Adipocyte (in vitro differentiated cells): ENCODE measurements at regions not wholly inside any gene's neighbourhood (a gene's known extent, or its start where the extent isn't known, plus 50 kb on each side); places are given as distances from the start of the nearest gene placed in this dataset.

Experiments
- DNase-seq: peaks from one replicate; pipeline ENCODE4 v3.0.0-alpha.2; 2015; ENCODE audit warnings: low read depth
- H3K27me3 ChIP-seq: replicated peaks from 2 replicates; pipeline ENCODE4 v1.7.0; 2013; ENCODE audit warnings: mild to moderate bottlenecking, low read length, moderate library complexity; ENCODE audit not compliant: control insufficient read depth, insufficient read depth
- H3K36me3 ChIP-seq: 2 replicates; pipeline ENCODE4 v1.7.0; 2013; ENCODE audit warnings: low read length, mild to moderate bottlenecking, moderate library complexity; ENCODE audit not compliant: control insufficient read depth, insufficient read depth, severe bottlenecking
- H3K4me1 ChIP-seq: 2 replicates; pipeline ENCODE4 v1.7.0; 2013; ENCODE audit warnings: mild to moderate bottlenecking, low read length, moderate library complexity; ENCODE audit not compliant: control insufficient read depth, insufficient read depth
- H3K4me3 ChIP-seq: 2 replicates; pipeline ENCODE4 v1.7.0; 2013; ENCODE audit warnings: mild to moderate bottlenecking, low read length, moderate library complexity
- H3K9ac ChIP-seq: 2 replicates; pipeline ENCODE4 v1.7.0; 2013; ENCODE audit warnings: mild to moderate bottlenecking, low read length, moderate library complexity
- H3K9me3 ChIP-seq: 2 replicates; pipeline ENCODE4 v1.7.0; 2013; ENCODE audit warnings: mild to moderate bottlenecking, low read length, moderate library complexity; ENCODE audit not compliant: control insufficient read depth

DNA sequence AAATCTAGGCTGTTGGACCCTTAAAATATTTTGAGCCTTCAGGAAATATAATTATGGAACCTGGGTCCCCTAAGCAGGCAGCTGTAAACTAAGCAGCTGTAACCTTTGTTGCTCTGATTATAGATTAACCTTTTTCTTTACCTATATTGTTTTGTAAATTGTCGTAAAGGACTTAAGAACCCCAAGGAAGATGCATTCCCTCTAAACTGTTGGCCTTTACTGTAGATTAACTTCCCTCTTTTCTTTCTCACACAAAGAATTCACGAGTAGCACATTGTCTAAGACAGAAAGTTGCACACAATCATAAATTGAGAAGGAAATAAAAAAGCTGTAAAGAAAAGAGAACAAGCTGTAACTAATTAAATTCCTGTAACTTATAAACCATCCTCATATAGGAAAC lies 877.3 kb downstream of the ROBO2 start:
- H3K4me3 ChIP-seq: no peak overlapping the region
- H3K9me3 ChIP-seq: peaks cover 8% of the 10 kb centered on the region
- H3K9ac ChIP-seq: no peak overlapping the region
- no peaks in the 10 kb centered on the region for H3K27me3 ChIP-seq
- no peaks in the 10 kb centered on the region for H3K4me1 ChIP-seq
- DNase-seq: no peak
- no peaks in the 10 kb centered on the region for H3K36me3 ChIP-seq

DNA sequence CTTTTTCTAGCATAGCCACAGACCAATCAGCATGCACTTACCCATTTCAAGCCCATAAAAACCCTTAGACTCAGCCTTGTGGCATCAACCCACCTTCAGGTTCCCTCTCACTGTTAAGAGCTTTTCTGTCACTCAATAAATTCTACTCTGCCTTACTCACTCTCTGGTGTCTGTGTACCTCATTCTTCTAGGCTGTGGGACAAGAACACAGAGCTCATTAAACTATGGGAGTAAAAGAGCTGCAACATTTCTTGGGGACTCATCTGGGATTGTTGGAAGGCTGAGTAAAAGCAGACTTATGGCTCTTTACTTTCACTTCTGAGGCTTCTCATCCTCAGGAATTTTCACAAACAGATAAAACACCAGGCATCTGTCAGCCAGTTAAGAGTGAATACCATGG lies 879.3 kb downstream of the ROBO2 start:
- Histone ChIP-seq H3K9me3 (peaks cover 8% of the 10 kb centered on the region), H3K4me3 (no peak overlapping the region), H3K9ac (no peak overlapping the region), H3K4me1 (no peaks in the 10 kb centered on the region), H3K27me3 (no peaks in the 10 kb centered on the region), H3K36me3 (no peaks in the 10 kb centered on the region)
- no peak for DNase-seq

DNA sequence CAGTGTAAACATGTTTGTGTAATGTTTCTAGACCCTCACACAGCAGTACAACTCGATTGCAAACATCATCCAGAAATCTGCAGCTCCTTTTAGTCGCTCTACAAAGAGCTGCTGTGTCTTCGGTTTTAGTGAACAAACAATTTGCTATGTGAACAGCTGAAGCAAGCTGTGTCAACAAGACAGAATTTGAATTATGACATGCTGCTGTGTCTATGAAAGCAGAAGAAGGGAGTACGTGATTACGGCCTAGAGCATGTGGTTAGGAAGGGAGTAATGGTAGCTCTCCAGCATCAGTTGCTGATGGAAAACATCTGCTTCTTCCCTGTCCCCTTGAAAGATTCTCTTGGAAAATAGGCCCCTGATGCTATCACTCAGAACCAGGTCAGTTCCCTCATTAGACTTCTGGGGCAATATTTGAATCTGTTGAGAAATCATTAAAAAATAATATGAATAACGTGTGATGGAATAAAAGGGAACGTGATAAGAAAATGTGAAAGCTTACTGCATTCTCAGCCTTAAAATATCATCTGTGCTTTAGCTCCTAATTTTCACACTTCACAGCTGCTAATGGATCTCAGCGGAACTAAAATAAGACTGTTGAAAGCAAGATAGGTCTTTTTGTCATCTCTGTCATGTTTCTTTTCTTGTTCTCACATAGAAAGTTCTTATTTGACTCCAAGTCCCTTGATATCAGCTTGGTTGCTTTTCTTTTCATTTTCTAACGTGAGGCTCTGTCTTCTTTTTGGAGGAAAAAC lies 891.5 kb downstream of the ROBO2 start:
- Histone ChIP-seq H3K4me1 (no peaks in the 10 kb centered on the region), H3K36me3 (no peaks in the 10 kb centered on the region), H3K27me3 (no peaks in the 10 kb centered on the region), H3K9me3 (no peaks in the 10 kb centered on the region), H3K9ac (no peak overlapping the region), H3K4me3 (no peak overlapping the region)
- DNase-seq: peak; percentile 12

DNA sequence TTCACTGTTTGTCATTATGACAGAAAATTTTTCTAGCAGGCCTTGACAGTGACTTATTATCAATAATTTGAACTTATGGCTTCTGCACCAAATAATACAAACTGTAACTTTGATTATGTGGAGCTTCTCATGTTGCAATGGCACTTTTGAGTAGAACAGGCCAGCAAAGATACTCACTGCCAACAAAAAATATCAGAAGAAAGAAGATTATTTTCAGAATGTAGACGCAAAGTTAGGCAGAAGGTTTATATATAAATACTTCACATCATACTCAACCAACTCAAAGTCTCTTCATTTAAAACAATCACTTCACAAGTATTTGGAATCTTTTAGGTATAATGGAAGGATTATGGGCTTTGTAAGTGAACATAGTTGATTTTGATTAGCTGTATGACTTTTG lies 893.0 kb downstream of the ROBO2 start:
- H3K4me3 ChIP-seq: no peak overlapping the region
- H3K27me3 ChIP-seq: no peaks in the 10 kb centered on the region
- no peaks in the 10 kb centered on the region for H3K36me3 ChIP-seq
- DNase-seq: no peak
- no peaks in the 10 kb centered on the region for H3K4me1 ChIP-seq
- H3K9me3 ChIP-seq: no peaks in the 10 kb centered on the region
- no peak overlapping the region for H3K9ac ChIP-seq

DNA sequence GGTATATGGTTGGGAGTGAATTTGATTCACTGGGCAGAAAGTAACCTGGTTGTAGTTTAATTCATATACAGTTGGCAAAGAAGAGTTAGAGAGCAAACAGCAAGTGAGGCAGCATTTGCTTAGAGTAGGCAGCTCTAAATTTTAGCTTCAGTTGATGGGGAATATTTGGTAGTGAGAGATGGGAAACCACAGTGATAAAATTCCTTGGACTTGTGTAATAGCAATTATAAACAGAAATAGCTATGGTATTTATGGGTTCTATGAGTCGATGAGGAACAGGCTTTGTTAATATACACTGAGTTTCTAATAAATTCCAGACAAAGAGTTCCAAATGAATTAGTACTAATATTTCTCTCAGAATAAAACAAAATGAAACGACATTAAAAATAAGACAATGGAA lies 894.0 kb downstream of the ROBO2 start:
- Histone ChIP-seq H3K4me1 (no peaks in the 10 kb centered on the region), H3K36me3 (no peaks in the 10 kb centered on the region), H3K9ac (no peak overlapping the region), H3K27me3 (no peaks in the 10 kb centered on the region), H3K4me3 (no peak overlapping the region), H3K9me3 (no peaks in the 10 kb centered on the region)
- no peak for DNase-seq

DNA sequence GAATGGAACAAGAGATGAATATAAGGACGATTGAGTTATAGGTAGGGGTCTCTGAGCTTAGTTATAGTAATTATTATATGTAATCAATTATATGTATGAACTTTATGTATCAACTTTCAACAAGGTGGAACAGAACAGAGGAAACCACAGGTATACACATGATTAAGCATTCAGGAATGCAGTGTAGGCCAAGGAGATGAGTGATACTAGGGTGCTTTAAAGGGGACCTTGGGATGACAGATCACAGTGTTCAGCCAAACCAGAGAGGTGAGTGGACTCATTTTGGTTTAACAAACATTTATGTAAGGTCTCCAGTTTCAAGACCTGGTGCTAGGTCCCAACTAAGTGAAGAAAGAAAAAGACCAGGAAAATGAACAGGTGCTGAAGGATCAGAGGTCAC lies 895.5 kb downstream of the ROBO2 start:
- Histone ChIP-seq H3K4me3 (no peak overlapping the region), H3K9ac (no peak overlapping the region), H3K36me3 (no peaks in the 10 kb centered on the region), H3K4me1 (no peaks in the 10 kb centered on the region), H3K9me3 (no peaks in the 10 kb centered on the region), H3K27me3 (no peaks in the 10 kb centered on the region)
- DNase-seq: no peak

DNA sequence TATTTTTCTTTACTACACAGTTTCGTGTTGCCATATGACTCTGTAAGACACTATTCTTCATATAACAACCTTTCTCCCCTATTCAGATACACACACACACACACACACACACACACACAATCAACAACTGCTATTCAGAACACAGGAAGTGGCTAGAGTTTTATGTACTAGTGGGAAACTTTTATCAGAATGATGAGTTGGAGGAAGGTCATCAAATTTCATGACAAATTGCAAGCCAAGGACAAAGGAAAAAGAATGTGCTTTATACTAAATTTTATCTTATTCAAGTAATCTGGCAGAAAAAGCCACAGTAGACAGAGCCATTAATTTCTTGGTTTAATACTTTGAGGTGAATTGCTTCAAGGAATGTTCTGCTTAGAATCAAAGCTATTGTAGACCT lies 899.8 kb downstream of the ROBO2 start:
- H3K4me3 ChIP-seq: no peak overlapping the region
- no peaks in the 10 kb centered on the region for H3K4me1 ChIP-seq
- no peak overlapping the region for H3K9ac ChIP-seq
- H3K9me3 ChIP-seq: no peaks in the 10 kb centered on the region
- H3K27me3 ChIP-seq: no peaks in the 10 kb centered on the region
- DNase-seq: no peak
- no peaks in the 10 kb centered on the region for H3K36me3 ChIP-seq

DNA sequence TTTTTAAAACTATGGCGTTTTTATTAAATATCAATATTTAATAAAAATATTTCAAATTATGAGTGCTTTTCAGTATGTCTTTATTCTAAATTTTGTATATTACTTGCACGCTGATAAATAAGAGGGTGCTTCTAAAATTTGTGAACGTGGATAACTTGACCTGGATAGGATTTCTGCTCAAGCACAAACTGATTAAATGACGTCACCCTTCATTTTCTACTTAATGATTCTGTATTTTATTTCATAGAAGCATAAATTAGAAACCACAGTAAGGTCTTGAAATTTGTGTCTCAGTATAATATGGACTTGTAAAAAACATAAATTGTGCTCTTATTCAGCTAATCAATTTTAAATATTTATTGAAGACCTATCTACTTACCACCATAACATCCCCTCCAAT lies 903.7 kb downstream of the ROBO2 start:
- Histone ChIP-seq H3K4me3 (no peak overlapping the region), H3K9me3 (no peaks in the 10 kb centered on the region), H3K9ac (no peak overlapping the region), H3K36me3 (no peaks in the 10 kb centered on the region), H3K27me3 (no peaks in the 10 kb centered on the region), H3K4me1 (no peaks in the 10 kb centered on the region)
- DNase-seq: no peak

DNA sequence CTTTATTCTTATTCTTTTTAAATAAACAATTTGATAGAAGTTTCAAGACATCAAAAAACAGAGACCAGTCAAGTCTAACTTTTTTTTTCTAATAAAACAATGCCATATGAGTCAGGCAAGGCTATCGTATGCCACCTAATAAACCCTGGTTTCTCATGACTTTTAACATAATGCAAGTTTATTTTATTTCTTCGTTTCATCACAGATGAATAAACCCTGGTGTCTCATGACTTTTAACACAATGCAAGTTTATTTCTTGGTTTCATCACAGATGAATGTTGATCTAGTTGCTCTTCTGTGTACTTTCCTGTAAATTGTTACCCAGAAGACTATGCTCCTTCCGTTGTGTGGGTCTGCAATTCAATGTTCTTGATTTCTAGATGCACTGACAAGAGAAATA lies 905.4 kb downstream of the ROBO2 start:
- H3K4me1 ChIP-seq: no peaks in the 10 kb centered on the region
- H3K4me3 ChIP-seq: no peak overlapping the region
- H3K9me3 ChIP-seq: no peaks in the 10 kb centered on the region
- no peak for DNase-seq
- no peaks in the 10 kb centered on the region for H3K36me3 ChIP-seq
- no peak overlapping the region for H3K9ac ChIP-seq
- H3K27me3 ChIP-seq: no peaks in the 10 kb centered on the region

DNA sequence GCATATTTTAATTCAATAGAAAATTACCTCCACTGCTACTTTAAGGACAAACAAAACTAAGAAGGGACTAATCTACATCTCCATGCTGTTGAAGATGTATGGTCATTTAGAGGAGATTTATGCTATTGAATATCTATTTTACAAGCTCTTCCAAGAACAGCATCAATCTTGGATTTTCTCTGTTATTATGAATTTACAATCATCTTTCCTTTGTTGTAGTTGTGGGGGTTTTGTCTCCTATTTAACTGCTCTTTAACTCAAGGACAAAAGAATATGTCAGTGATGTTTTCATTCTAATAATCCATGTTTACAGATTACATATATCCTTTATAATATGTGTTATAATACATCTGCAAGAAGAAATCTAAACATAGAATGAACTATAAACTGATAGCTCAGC lies 907.8 kb downstream of the ROBO2 start:
- Histone ChIP-seq H3K4me1 (no peaks in the 10 kb centered on the region), H3K36me3 (no peaks in the 10 kb centered on the region), H3K9ac (no peak overlapping the region), H3K9me3 (no peaks in the 10 kb centered on the region), H3K4me3 (no peak overlapping the region), H3K27me3 (no peaks in the 10 kb centered on the region)
- no peak for DNase-seq

DNA sequence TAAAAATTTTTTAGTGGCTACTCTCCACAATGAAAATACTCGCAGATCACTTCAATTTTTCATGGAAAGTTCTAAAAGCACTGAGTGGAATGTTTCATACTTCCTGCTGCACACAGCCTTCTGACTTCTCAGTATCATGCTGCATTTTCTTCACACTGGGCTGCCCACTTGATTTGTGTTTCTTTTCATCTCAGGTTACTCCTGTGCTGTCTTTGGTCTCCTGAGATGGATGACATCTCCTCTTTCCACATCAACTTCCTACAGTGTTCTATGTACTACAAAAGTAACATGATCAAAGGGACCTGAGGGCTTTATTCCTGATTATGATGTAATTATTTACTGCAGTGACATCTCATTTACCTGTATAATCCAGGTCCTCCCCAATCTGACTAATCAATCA lies 927.7 kb downstream of the ROBO2 start:
- Histone ChIP-seq H3K36me3 (no peaks in the 10 kb centered on the region), H3K9ac (no peak overlapping the region), H3K9me3 (no peaks in the 10 kb centered on the region), H3K27me3 (no peaks in the 10 kb centered on the region), H3K4me3 (no peak overlapping the region), H3K4me1 (no peaks in the 10 kb centered on the region)
- peak; percentile 18 for DNase-seq

DNA sequence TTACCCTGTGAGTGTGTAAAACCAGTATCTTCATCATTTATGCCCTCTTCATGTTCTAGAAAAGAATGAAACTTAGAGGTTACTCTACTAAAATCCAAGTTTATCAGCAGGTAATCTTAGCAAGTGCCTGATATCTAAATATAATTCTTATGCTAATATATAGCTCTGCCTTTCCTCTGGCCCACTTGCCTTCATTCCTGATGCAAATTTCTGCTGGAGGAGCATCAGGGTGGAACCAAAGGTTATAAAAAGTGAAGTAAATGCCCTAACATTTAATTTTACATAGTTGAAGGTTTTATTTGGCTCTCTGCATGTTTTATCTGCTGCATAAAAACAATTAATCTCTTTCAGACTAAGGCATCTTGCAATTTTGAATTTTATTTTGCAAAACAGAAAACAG lies 936.2 kb downstream of the ROBO2 start:
- H3K9ac ChIP-seq: no peak overlapping the region
- no peaks in the 10 kb centered on the region for H3K4me1 ChIP-seq
- H3K36me3 ChIP-seq: no peaks in the 10 kb centered on the region
- no peaks in the 10 kb centered on the region for H3K27me3 ChIP-seq
- H3K9me3 ChIP-seq: no peaks in the 10 kb centered on the region
- DNase-seq: no peak
- H3K4me3 ChIP-seq: no peak overlapping the region
